ENCODE measurements at regions not wholly inside any gene's neighbourhood (a gene's known extent, or its start where the extent isn't known, plus 50 kb on each side); places are given as distances from the start of the nearest gene placed in this dataset.

DNA sequence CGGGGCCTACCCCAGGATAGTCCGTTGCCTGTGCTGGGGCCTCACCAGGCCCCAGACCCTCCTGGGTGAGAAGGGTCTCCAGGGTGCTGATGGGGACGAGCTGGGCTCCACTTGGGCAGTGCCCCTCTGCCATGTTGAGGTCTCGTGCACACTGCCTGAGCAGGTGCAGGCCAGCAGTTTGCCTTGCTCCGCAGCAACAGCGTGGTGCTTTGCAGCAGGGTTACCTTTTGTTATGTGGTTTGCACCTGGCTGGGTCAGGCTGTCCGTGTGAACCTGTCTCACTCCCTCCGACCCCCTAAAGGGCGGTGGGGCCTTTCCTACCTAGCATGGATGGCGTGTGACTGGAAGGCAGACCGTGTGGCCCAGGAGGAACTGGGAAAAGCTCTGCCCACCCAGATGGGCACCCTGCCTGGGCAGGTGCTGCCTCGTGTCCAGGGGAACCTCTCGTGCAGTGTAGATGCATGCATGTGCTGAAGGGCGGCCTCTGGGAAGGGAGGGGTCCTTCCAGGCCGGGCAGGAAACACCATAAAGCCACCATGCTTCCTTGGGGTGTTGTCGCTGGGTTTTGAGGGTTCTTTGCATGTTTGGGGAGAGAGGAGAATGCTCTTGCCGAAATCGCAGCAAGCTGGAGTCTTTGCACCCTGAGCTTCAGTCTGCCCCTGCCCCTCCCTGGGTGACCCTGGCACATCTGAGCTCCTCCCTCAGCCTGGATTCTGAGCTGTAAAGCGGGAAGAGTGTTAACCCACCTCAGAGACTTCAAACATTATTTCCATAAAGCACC lies 75.4 kb upstream of the PPARA start:
- intact Hi-C loops (cut with micrococcal nuclease) = no loop called here

DNA sequence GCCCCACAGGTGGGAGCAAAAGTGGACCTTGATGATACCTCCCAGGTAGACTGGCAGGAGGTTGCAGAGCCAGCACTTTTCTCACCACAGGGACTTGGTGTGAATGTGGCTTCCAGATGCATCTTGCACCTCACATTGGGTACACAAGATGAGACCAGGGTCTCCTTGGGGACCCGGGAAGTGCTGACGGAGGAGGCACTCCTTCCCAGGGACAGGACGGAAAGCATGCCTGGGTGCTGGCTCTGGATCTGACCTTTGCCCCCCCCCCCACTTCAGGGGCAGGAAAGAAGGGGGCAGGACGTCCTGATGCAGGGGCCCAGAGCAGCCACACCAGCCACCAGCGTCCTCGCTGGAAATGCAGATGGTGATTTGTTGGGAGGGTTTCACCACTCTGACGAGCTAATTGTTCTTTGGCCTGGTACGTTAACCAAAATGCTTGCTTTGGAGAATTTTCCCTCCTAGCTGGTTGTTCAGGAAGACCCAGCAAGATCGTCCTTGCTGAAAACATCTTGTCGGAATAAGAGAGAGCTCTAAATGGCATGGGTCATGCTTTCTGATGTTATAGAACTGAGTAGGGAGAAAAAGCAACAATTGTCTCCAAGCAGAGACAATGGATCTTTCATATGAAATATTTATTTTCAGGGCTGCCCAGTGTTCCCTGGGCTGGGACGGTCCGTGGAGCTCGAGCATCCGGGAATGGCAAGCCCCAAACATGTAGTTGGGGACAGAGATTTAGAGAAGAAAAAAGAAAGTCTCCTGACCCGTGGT lies 74.4 kb upstream of the PPARA start:
- intact Hi-C loops (cut with micrococcal nuclease) = no loop called here

GRCh38 chr22:46076651-46077339 lies 73.5 kb upstream of the PPARA start:
- intact Hi-C loops (cut with micrococcal nuclease) = no loop called here

GRCh38 chr22:46077669-46078099 lies 72.6 kb upstream of the PPARA start:
- intact Hi-C loops (cut with micrococcal nuclease) = no loop called here

DNA sequence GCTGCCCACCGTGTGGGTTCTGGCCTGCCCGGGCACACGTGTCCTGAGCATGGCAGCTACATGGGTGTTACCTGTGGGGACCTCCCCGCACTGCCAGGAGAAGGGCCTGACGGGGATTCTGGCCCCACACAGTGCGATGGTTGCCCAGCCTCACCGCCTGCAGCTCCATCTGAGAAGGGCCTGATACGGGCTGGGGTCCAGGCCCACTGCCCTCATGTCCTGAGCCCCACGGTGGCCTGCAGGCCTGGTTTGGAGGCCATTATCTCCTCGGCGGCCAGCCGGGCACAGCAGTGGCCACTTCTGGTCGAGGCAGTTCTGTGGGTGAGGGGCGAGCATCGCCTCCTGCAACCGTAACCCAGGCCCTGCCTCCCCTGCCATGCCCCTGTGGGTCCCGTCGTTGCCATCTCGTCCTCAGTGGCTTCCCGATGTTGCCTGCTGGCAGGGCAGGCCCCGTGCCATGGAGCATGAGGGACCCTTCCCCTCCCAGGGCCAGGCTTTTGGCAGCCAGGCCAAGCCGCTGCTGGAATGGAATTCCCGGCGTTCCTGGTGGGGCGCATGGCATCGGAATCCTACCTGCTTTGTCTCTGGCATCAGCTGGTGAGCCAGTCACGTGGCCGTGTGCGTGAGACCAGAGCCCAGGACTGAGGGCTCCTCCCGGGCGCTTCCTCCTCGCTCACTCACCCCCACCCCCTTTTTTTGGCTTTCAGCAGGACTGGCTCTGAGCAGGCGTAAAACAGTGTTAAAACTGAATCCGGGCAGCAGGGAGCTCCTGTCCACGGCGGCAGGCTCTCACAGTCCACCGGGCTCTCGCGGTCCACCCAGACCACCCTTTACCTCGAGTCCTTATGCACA lies 71.9 kb upstream of the PPARA start:
- intact Hi-C loops (cut with micrococcal nuclease) = no loop called here

GRCh38 chr22:46079093-46079860 lies 71.0 kb upstream of the PPARA start:
- intact Hi-C loops (cut with micrococcal nuclease) = no loop called here

- intact Hi-C loops (cut with micrococcal nuclease) = no loop called here
Observed at GRCh38 chr22:46079861-46080821, 70.2 kb upstream of the PPARA start.

GRCh38 chr22:46081036-46081830 lies 69.1 kb upstream of the PPARA start:
- intact Hi-C loops (cut with micrococcal nuclease) = no loop called here

- intact Hi-C loops (cut with micrococcal nuclease) = no loop called here
Observed at GRCh38 chr22:46081831-46082210, 68.5 kb upstream of the PPARA start.

GRCh38 chr22:46082633-46083032 lies 67.7 kb upstream of the PPARA start:
- intact Hi-C loops (cut with micrococcal nuclease) = no loop called here

DNA sequence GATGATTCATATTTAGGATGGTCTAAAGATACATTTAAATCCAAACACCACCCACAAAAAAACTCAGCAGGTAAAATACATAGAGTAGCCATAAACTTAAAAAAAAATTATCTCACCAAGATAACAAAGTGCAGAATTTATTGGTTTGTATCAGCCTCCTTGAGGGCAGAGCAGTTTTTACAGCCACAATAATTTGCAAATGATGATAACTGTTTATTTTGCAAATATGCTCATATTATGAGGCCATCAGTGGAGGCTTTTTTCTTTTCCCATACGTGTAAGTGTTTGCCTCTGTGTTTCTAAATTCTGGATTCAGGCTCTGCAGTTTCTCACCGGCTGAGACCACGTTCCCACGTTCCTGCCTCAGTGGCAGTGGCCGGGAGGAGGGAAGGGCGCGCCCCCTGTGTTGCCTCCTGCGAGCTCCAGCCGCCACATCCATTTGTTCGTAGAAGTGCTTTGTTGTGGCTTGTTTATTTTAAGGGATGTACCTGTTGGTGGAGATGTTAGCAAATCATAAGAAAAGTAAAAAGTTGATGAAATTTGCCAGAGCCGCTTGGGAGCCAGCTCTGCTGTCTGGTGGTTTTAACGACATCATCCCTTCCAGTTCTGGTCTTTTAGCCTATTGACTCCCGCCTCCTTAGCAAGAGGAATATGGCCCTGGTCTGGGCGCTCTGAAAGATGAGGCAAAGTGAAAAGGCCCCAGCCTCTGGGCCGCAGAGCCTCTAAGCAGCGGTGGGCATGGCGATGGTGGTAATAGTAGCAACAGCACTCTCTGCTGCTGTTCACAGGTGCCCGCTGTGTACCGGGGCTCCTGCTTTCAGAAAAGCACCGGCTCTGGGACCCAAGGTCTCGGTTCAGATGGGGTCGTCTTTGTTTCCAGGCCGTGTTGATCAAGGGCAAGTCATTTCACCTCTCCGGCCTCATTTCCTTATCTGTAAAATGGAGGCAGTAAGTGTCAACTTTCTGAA lies 66.7 kb upstream of the PPARA start:
- intact Hi-C loops (cut with micrococcal nuclease) = no loop called here

DNA sequence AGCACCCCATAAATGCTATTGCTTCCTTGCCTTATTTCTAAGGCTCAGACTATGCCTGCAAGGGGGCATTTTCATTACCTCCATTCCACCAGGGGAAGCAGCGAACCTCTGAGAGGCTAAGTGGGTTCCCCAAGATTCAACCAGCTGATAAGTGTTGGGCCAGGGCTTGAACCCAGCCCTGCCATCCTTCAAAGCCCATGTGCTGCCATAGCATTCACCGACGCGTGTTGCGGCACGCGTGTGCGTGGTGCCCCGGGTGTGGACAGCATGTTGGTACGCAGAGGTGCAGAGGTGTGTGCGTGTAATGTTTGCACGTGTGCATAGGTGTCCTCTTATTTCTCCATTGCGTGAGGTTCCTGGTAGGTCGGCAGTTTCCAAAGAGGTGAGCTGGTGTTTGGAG lies 66.0 kb upstream of the PPARA start:
- intact Hi-C loops (cut with micrococcal nuclease) = no loop called here

DNA sequence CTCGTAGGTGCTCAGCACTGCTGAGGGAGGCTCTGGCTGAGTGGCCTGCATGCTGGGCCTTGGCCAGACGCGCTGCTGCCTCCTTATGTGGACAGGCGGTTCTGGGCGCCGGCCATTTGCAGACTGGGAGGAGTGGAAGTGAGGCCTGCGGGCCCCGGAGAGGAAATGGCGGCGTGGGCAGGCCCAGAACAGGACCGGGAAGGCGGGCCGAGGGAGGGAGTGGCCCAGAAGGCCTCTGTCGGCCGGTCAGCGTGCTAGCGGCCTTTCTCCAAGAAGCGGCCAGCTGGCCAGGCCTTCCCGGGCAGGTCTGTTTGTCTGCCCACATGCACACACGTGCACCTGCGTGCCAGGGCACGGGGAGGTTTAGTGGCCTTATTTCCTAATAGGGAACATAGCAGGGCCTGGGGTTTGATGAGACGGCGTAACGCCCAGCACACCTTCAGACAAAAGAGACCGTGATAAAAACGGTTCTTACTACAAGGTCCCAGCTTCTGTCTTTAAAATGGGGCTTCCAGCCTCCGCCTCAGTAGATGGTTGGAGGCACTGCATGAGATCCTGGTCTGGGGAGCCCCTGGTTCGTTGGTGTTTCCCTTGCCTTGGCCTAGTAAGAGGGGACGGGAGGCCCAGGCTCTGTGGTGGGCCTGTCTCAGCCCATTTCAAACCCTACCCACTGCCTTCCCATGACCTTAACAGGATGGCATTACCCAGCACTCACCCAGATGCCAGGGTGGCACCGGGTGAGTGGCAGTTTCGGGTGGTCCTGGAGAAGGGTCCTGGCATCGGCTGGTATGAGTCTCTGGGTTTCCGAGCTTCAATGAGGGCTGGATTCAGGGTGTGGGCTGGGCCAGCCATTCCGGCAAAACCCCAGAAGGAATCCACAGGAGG lies 65.1 kb upstream of the PPARA start:
- intact Hi-C loops (cut with micrococcal nuclease) = no loop called here

- intact Hi-C loops (cut with micrococcal nuclease) = no loop called here
Observed at GRCh38 chr22:46085828-46086576, 64.3 kb upstream of the PPARA start.

- intact Hi-C loops (cut with micrococcal nuclease) = no loop called here
Observed at GRCh38 chr22:46086577-46087335, 63.6 kb upstream of the PPARA start.
